ENCODE measurements at regions not wholly inside any gene's neighbourhood (a gene's known extent, or its start where the extent isn't known, plus 50 kb on each side); places are given as distances from the start of the nearest gene placed in this dataset.
"Not testable (repeated sequence)": the region's sequence is repeated elsewhere in the genome, so short reads cannot be mapped to it uniquely, and the experiment has no call there.

- H3K4me3 ChIP-seq (replicated peaks; ENCODE audit: insufficient read depth, low read length): no peak overlapping the region
- H3K27ac ChIP-seq (replicated peaks): no peak overlapping the region
- TF ChIP-seq SPI1 (IDR thresholded peaks at IDR 0.05; ENCODE audit: borderline replicate concordance, low read depth) (no peak), POLR2AphosphoS5 (IDR thresholded peaks at IDR 0.05; ENCODE audit: low read depth) (no peak), CTCF (IDR thresholded peaks at IDR 0.05; ENCODE audit: insufficient read depth, low read length) (no peak), GABPA (IDR thresholded peaks at IDR 0.05; ENCODE audit: low read depth) (no peak), REST (IDR thresholded peaks at IDR 0.05; ENCODE audit: insufficient replicate concordance, low read depth) (no peak)
- DNase-seq (ENCODE audit: low read depth in 1 of 2, low spot score in 1 of 2): no peak
- H3K27me3 ChIP-seq (ENCODE audit: insufficient read depth, poor library complexity, severe bottlenecking): no peaks in the 10 kb centered on the region
Observed at GRCh38 chr6:21935142-21935541, 341.6 kb downstream of the SOX4 start.

GRCh38 chr6:21935561-21936028 is 342.0 kb downstream of the SOX4 start:
- no peak overlapping the region for H3K27ac ChIP-seq (replicated peaks)
- no peaks in the 10 kb centered on the region for H3K27me3 ChIP-seq (ENCODE audit: insufficient read depth, poor library complexity, severe bottlenecking)
- no peak for TF ChIP-seq SPI1 (IDR thresholded peaks at IDR 0.05; ENCODE audit: borderline replicate concordance, low read depth)
- no peak for TF ChIP-seq GABPA (IDR thresholded peaks at IDR 0.05; ENCODE audit: low read depth)
- peak; percentile 4 for TF ChIP-seq CTCF (IDR thresholded peaks at IDR 0.05; ENCODE audit: insufficient read depth, low read length)
- peak; percentile 3 to 16 for DNase-seq (ENCODE audit: low read depth in 1 of 2, low spot score in 1 of 2)
- no peak overlapping the region for H3K4me3 ChIP-seq (replicated peaks; ENCODE audit: insufficient read depth, low read length)

- no peaks in the 10 kb centered on the region for H3K27me3 ChIP-seq (ENCODE audit: insufficient read depth, poor library complexity, severe bottlenecking)
- no peak for TF ChIP-seq GABPA (IDR thresholded peaks at IDR 0.05; ENCODE audit: low read depth)
- no peak for TF ChIP-seq CTCF (IDR thresholded peaks at IDR 0.05; ENCODE audit: insufficient read depth, low read length)
- TF ChIP-seq POLR2AphosphoS5 (IDR thresholded peaks at IDR 0.05; ENCODE audit: low read depth): no peak
- no peak for TF ChIP-seq SPI1 (IDR thresholded peaks at IDR 0.05; ENCODE audit: borderline replicate concordance, low read depth)
- no peak for TF ChIP-seq REST (IDR thresholded peaks at IDR 0.05; ENCODE audit: insufficient replicate concordance, low read depth)
- H3K4me3 ChIP-seq (replicated peaks; ENCODE audit: insufficient read depth, low read length): no peak overlapping the region
- H3K27ac ChIP-seq (replicated peaks): no peak overlapping the region
- no peak for DNase-seq (ENCODE audit: low read depth in 1 of 2, low spot score in 1 of 2)
Observed at GRCh38 chr6:21937466-21937865, 343.9 kb downstream of the SOX4 start.

- not testable (repeated sequence) for H3K4me3 ChIP-seq (replicated peaks; ENCODE audit: insufficient read depth, low read length); H3K27ac ChIP-seq (replicated peaks); H3K27me3 ChIP-seq (ENCODE audit: insufficient read depth, poor library complexity, severe bottlenecking); DNase-seq (ENCODE audit: low read depth in 1 of 2, low spot score in 1 of 2)
Observed at GRCh38 chr6:21939066-21939465, 345.5 kb downstream of the SOX4 start.
